Uterus (tissue), 3 donors: ENCODE measurements at regions not wholly inside any gene's neighbourhood (a gene's known extent, or its start where the extent isn't known, plus 50 kb on each side); places are given as distances from the start of the nearest gene placed in this dataset.
"Not testable (repeated sequence)": the region's sequence is repeated elsewhere in the genome, so short reads cannot be mapped to it uniquely, and the experiment has no call there.

Experiments
- DNase-seq, 2 donors: peaks; one replicate each; pipeline ENCODE4 v3.0.0-alpha.2; 2019 to 2020
- H3K27ac ChIP-seq, 2 donors: fragments of 200-600 bp; sonication (generic); 1 replicate in 1 of 2; 2 replicates in 1 of 2; pipeline ENCODE4 v1.5.1; 2016 to 2018
- H3K27me3 ChIP-seq, 2 donors: fragments of 200-600 bp; sonication (generic); one replicate each; pipeline ENCODE4 v1.5.1; 2018 to 2019; ENCODE audit warnings: control low read depth in 1 of 2
- H3K36me3 ChIP-seq, 2 donors: fragments of 200-600 bp; sonication (generic); one replicate each; pipeline ENCODE4 v1.5.1; 2019; ENCODE audit warnings: control low read depth in 1 of 2
- H3K4me1 ChIP-seq, 2 donors: fragments of 200-600 bp; sonication (generic); one replicate each; pipeline ENCODE4 v1.5.1; 2018 to 2019; ENCODE audit warnings: control low read depth in 1 of 2
- H3K4me3 ChIP-seq, 2 donors: fragments of 200-600 bp; sonication (generic); 1 replicate in 1 of 2; 2 replicates in 1 of 2; pipeline ENCODE4 v1.5.1; 2018 to 2019; ENCODE audit warnings: mild to moderate bottlenecking in 1 of 2
- H3K9me3 ChIP-seq, 2 donors: fragments of 200-600 bp; sonication (generic); one replicate each; pipeline ENCODE4 v1.5.1; 2019; ENCODE audit warnings: control low read depth in 1 of 2
- CTCF ChIP-seq, 4 experiments: fragments of 200-600 bp in 2 of 4; fragments of 450-650 bp in 2 of 4; sonication (generic) in 2 of 4; IDR thresholded peaks; one replicate each; pipeline ENCODE4 v1.5.1; 2016 to 2019; ENCODE audit warnings: antibody characterized with exemption in 4 of 4, mild to moderate bottlenecking in 2 of 4, moderate library complexity in 1 of 4
- POLR2A ChIP-seq, 2 donors: fragments of 450-650 bp; IDR thresholded peaks; one replicate each; pipeline ENCODE4 v1.6.1; 2016; ENCODE audit warnings: antibody characterized with exemption in 2 of 2, mild to moderate bottlenecking in 1 of 2, moderate library complexity in 1 of 2
- intact Hi-C: fragments of 100-400 bp; cut with DNase I; formaldehyde crosslinking; loops from one replicate; pipeline ENCODE4 v1.15.1; 2023; ENCODE audit warnings: low total_unique reads
- donor health status: DM: yes; HTN: yes; CAD: no.

GRCh38 chr11:87456499-87456898 lies 418.8 kb downstream of the TMEM135 start:
- H3K4me1 ChIP-seq: no peaks in the 10 kb centered on the region
- H3K4me3 ChIP-seq: no peak overlapping the region
- no peak for TF ChIP-seq CTCF (IDR thresholded peaks at IDR 0.05)
- TF ChIP-seq POLR2A (IDR thresholded peaks at IDR 0.05): no peak
- no peaks in the 10 kb centered on the region for H3K36me3 ChIP-seq
- H3K9me3 ChIP-seq: no peaks in the 10 kb centered on the region
- H3K27me3 ChIP-seq: no peaks in the 10 kb centered on the region
- intact Hi-C loops: no loop called here
- no peak overlapping the region for H3K27ac ChIP-seq
- no peak for DNase-seq

GRCh38 chr11:87455180-87455579 lies 417.4 kb downstream of the TMEM135 start:
- intact Hi-C loops: no loop called here
- no peak overlapping the region for H3K27ac ChIP-seq
- no peak for DNase-seq

GRCh38 chr11:87454241-87454640 lies 416.5 kb downstream of the TMEM135 start:
- intact Hi-C loops: no loop called here
- H3K27me3 ChIP-seq: no peaks in the 10 kb centered on the region
- no peaks in the 10 kb centered on the region for H3K9me3 ChIP-seq
- no peak overlapping the region for H3K27ac ChIP-seq
- no peaks in the 10 kb centered on the region for H3K36me3 ChIP-seq
- no peak for DNase-seq
- H3K4me3 ChIP-seq: no peak overlapping the region
- TF ChIP-seq CTCF (IDR thresholded peaks at IDR 0.05): no peak
- TF ChIP-seq POLR2A (IDR thresholded peaks at IDR 0.05): no peak
- no peaks in the 10 kb centered on the region for H3K4me1 ChIP-seq

More at GRCh38 chr11:87455180-87455579, 417.4 kb downstream of the TMEM135 start:
- H3K27me3 ChIP-seq: no peaks in the 10 kb centered on the region
- no peak overlapping the region for H3K4me3 ChIP-seq
- no peaks in the 10 kb centered on the region for H3K36me3 ChIP-seq
- no peaks in the 10 kb centered on the region for H3K9me3 ChIP-seq
- TF ChIP-seq CTCF (IDR thresholded peaks at IDR 0.05): no peak
- TF ChIP-seq POLR2A (IDR thresholded peaks at IDR 0.05): no peak
- no peaks in the 10 kb centered on the region for H3K4me1 ChIP-seq

GRCh38 chr11:87453531-87454089 lies 415.9 kb downstream of the TMEM135 start:
- no peak overlapping the region for H3K27ac ChIP-seq
- no peak for DNase-seq
- no peaks in the 10 kb centered on the region for H3K9me3 ChIP-seq
- no peaks in the 10 kb centered on the region for H3K27me3 ChIP-seq
- H3K36me3 ChIP-seq: no peaks in the 10 kb centered on the region
- H3K4me1 ChIP-seq: no peaks in the 10 kb centered on the region
- TF ChIP-seq POLR2A (IDR thresholded peaks at IDR 0.05) (no peak), CTCF (IDR thresholded peaks at IDR 0.05) (no peak)
- intact Hi-C loops: no loop called here
- no peak overlapping the region for H3K4me3 ChIP-seq

- H3K9me3 ChIP-seq, H3K4me1 ChIP-seq, H3K27ac ChIP-seq, H3K36me3 ChIP-seq, intact Hi-C loops, H3K27me3 ChIP-seq, H3K4me3 ChIP-seq, DNase-seq: not testable (repeated sequence)
Observed at GRCh38 chr11:87452025-87452424, 414.3 kb downstream of the TMEM135 start.

- Histone ChIP-seq H3K27me3 (no peaks in the 10 kb centered on the region), H3K9me3 (no peaks in the 10 kb centered on the region), H3K36me3 (no peaks in the 10 kb centered on the region), H3K4me3 (no peak overlapping the region), H3K4me1 (no peaks in the 10 kb centered on the region), H3K27ac (no peak overlapping the region)
- TF ChIP-seq CTCF (IDR thresholded peaks at IDR 0.05) (no peak), POLR2A (IDR thresholded peaks at IDR 0.05) (no peak)
- intact Hi-C loops: no loop called here
- DNase-seq: no peak
Observed at GRCh38 chr11:87451395-87451794, 413.7 kb downstream of the TMEM135 start.
